ENCODE measurements at regions not wholly inside any gene's neighbourhood (a gene's known extent, or its start where the extent isn't known, plus 50 kb on each side); places are given as distances from the start of the nearest gene placed in this dataset.

DNA sequence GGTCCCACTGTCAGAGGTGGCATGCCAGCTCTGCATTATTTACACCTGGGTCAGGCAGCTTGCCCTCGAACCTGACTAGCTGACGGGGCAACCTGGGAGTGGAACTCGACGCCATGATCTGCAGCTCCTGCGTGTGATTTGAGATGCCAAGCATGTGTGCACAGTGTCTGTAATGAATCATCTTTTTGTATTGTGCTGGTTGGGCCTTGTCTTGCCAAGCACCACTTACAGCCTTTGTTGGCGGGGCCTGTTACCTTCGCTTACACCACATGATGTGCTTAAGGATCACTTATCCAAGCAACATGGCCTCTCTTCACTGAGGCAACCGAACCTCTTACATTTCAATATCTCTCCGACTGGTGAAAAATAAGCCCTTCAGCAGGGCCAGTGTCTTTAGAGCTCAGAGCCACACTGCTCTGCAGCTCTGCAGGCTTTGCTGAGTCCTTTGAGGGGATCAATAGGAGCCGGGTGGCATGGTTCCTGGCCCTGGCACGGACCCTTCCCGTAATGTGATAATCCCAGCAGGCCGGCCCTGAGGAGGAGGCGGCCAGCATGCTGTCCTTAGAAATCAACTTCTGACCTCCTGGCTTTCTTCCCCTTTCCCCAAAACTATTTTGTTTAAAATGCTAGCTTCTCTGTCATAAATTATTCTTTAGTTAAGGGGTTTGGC lies 297.7 kb upstream of the CD180 start:
- no peaks in the 10 kb centered on the region for H3K36me3 Mint-ChIP-seq (ENCODE audit: low read depth)
- H3K27me3 Mint-ChIP-seq (ENCODE audit: low read depth): no peaks in the 10 kb centered on the region
- no peaks in the 10 kb centered on the region for H3K4me1 Mint-ChIP-seq (ENCODE audit: low read depth)
- peaks cover 1% of the 10 kb centered on the region for H3K9me3 Mint-ChIP-seq
- no peak for DNase-seq (ENCODE audit: low spot score)
- no peak overlapping the region for H3K4me3 Mint-ChIP-seq
- H3K27ac Mint-ChIP-seq: no peak overlapping the region

DNA sequence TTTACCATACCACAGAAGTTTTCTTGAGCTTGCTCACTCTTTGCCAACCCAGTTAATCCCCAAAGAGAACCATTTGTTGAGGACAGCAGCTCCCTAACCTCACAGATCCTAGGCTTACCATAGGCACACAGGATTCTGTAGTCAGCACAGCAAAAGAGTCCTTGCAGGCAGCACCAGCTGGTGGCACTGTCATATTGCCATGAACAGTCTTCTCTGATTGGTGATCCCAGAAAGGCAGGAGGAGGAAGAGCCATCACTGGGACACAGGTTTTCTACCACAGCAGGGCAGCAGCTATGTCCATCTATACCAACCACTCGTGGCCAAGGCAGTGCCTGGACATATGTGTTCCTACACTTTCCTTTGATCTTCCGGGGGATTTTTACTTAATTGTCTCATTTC lies 297.1 kb upstream of the CD180 start:
- no peaks in the 10 kb centered on the region for H3K9me3 Mint-ChIP-seq
- DNase-seq (ENCODE audit: low spot score): no peak
- no peak overlapping the region for H3K4me3 Mint-ChIP-seq
- no peaks in the 10 kb centered on the region for H3K4me1 Mint-ChIP-seq (ENCODE audit: low read depth)
- H3K27me3 Mint-ChIP-seq (ENCODE audit: low read depth): no peaks in the 10 kb centered on the region
- no peak overlapping the region for H3K27ac Mint-ChIP-seq
- H3K36me3 Mint-ChIP-seq (ENCODE audit: low read depth): no peaks in the 10 kb centered on the region

DNA sequence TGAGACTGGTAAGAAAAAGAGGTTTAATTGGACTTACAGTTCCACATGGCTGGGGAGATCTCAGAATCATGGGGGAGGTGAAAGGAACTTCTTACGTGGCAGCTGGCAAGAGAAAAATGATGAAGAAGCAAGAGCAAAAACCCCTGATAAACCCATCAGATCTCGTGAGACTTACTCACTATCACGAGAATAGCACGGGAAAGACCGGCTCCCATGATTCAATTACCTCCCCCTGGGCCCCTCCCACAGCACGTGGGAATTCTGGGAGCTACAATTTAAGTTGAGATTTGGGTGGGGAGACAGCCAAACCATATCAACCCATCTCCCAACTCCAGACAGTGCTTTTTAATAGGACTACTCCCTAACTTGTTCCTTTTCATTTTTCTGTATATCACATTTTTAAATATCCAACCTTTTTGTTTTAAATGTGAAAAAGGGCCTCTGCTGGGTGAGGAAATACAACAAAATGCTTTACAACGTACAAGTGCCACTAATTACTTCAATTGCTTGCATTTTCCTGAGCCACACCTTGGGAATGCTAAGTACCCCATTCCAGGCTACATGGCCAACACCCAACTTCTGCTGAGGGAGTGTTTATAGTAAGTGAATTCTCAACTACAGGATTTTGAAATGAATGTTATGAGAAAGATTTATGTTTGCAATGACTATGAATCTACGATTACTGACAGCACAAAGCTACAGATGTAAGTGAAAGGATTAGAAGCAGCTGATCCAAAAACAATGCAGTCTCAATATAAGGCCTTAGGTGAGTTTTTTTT lies 294.1 kb upstream of the CD180 start:
- Mint-ChIP-seq H3K4me1 (ENCODE audit: low read depth) (no peaks in the 10 kb centered on the region), H3K27me3 (ENCODE audit: low read depth) (peaks cover 2% of the 10 kb centered on the region), H3K4me3 (no peak overlapping the region), H3K9me3 (peaks cover 4% of the 10 kb centered on the region), H3K27ac (no peak overlapping the region), H3K36me3 (ENCODE audit: low read depth) (no peaks in the 10 kb centered on the region)
- no peak for DNase-seq (ENCODE audit: low spot score)

DNA sequence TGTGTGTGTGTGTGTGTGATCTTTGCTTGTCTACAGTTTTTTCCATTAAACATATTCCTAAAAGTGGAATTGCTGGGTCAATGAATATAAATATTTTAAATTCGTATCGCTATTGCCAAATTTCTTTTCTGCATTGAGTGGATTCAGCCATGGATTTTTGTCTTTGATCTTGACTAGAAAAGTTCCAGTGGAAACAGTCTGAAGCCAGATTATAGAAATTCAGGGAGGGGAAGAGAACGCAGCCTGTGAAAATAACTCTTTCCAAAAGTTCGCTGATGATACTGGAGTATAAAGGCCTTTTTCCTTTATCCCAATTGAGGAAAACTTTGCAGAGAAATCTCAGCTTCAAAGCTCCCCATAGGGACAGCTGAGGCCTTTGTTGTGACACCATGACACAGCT lies 292.3 kb upstream of the CD180 start:
- Mint-ChIP-seq H3K27ac (no peak overlapping the region), H3K4me3 (no peak overlapping the region), H3K36me3 (ENCODE audit: low read depth) (no peaks in the 10 kb centered on the region), H3K9me3 (peaks cover 5% of the 10 kb centered on the region), H3K27me3 (ENCODE audit: low read depth) (peaks cover 2% of the 10 kb centered on the region), H3K4me1 (ENCODE audit: low read depth) (no peaks in the 10 kb centered on the region)
- no peak for DNase-seq (ENCODE audit: low spot score)

DNA sequence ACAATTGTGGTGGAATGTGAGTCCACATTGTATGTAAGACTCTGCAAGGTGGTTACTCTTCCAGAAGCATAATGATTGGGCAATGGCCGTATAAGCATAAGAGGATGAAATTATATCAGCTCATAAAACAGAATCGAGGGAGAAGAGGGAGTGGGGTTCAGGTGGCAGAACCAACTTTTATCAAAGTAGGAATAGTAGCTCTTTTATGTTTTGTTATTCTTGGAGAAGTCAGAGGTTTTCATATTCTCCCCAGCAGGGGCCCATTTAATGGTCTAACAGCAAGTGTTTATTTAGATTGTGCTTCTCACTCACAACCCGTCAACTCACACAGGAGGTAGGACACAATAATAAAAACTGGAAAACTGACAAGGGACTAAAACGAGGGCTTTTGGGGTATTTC lies 291.3 kb upstream of the CD180 start:
- no peak for DNase-seq (ENCODE audit: low spot score)
- no peak overlapping the region for H3K27ac Mint-ChIP-seq
- H3K9me3 Mint-ChIP-seq: peaks cover 5% of the 10 kb centered on the region
- no peaks in the 10 kb centered on the region for H3K36me3 Mint-ChIP-seq (ENCODE audit: low read depth)
- peaks cover 4% of the 10 kb centered on the region for H3K27me3 Mint-ChIP-seq (ENCODE audit: low read depth)
- H3K4me1 Mint-ChIP-seq (ENCODE audit: low read depth): peaks cover 2% of the 10 kb centered on the region
- no peak overlapping the region for H3K4me3 Mint-ChIP-seq

DNA sequence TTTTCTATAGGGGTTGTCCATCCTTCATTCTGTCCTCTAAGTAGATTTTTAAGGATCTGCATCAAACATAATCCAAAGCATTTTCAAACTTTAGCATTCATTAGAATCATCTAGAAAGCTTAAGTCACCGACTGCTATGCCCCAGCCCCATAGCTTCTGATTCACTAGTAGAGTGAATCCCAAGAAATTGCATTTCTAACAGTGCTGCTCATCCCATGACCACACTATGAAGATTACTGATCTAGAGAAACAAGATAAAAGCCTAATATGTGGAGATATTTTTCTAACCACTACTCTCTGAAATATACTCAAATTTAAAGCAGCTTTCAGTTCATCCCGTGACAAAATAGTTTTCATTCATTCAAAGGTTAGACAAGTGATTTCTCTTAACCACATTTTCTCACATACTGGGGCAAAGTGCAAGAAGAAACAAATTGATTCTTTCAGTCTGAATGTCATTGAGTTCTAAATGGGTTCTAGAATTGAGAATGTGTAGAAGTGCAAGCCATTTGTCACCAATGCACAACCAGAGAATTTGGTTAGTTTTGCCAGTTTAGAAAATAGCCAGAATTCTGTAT lies 286.9 kb upstream of the CD180 start:
- DNase-seq (ENCODE audit: low spot score): no peak
- H3K4me3 Mint-ChIP-seq: no peak overlapping the region
- H3K4me1 Mint-ChIP-seq (ENCODE audit: low read depth): peaks cover 2% of the 10 kb centered on the region
- H3K9me3 Mint-ChIP-seq: peaks cover 5% of the 10 kb centered on the region
- H3K27me3 Mint-ChIP-seq (ENCODE audit: low read depth): peaks cover 7% of the 10 kb centered on the region
- no peak overlapping the region for H3K27ac Mint-ChIP-seq
- no peaks in the 10 kb centered on the region for H3K36me3 Mint-ChIP-seq (ENCODE audit: low read depth)

DNA sequence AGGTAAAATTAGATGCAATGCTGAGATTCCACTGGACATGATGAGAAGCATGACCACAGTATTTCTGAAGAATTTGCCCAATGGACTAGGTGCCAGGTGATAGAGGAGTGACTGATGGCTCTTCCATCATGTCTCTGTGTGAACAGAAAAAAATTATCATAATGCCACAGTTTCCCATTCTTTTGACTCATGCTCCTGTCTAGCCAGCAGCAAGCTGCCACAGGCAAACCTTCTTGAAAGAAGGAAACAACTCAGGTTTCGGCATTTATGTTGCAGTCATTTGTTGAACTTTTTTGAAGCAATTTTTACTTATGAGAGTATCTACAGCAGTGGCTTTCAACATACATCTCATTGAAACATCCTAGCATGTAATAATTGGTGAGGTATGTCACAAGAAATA lies 284.8 kb upstream of the CD180 start:
- H3K9me3 Mint-ChIP-seq: peaks cover 5% of the 10 kb centered on the region
- H3K4me3 Mint-ChIP-seq: no peak overlapping the region
- no peak for DNase-seq (ENCODE audit: low spot score)
- H3K36me3 Mint-ChIP-seq (ENCODE audit: low read depth): no peaks in the 10 kb centered on the region
- H3K27me3 Mint-ChIP-seq (ENCODE audit: low read depth): peaks cover 5% of the 10 kb centered on the region
- peaks cover 2% of the 10 kb centered on the region for H3K4me1 Mint-ChIP-seq (ENCODE audit: low read depth)
- H3K27ac Mint-ChIP-seq: no peak overlapping the region

DNA sequence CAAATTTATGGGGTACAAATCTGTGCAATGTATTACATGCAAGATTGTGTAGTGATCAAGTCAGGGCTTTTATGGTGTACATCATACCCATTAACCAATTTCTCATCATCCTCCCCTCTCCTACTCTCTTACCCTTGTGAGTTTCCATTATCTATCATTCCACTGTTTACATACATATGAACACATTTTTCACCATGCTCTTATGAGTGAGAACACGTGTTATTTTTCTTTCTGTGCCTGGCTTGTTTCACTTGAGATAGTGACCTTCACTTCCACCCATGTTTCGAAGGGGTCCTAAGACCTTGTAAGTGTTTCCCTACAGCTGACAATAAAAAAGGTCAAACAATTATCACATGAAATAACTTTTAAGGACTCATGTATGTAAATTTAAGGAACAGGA lies 281.7 kb upstream of the CD180 start:
- no peaks in the 10 kb centered on the region for H3K4me1 Mint-ChIP-seq (ENCODE audit: low read depth)
- no peak overlapping the region for H3K27ac Mint-ChIP-seq
- H3K9me3 Mint-ChIP-seq: no peaks in the 10 kb centered on the region
- peaks cover 5% of the 10 kb centered on the region for H3K27me3 Mint-ChIP-seq (ENCODE audit: low read depth)
- no peaks in the 10 kb centered on the region for H3K36me3 Mint-ChIP-seq (ENCODE audit: low read depth)
- H3K4me3 Mint-ChIP-seq: no peak overlapping the region
- DNase-seq (ENCODE audit: low spot score): no peak

DNA sequence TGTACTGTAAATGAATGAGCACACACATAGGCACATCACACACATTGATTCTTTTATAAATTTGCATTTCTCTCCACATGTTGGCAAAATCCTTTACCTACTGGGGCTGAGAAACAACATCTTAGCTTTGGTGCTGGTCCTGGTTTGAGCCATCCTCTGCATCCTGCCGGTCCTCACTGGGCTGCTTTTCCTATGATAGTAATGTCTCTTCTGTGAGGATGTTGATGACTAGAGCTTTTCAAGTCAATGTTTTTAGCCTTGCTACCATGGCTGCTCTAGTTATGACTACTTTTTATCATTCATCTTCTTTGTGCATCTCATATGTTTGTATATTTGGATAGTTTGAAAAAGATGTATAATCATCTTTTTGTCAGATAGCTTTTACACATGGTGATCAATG lies 280.4 kb upstream of the CD180 start:
- Mint-ChIP-seq H3K4me1 (ENCODE audit: low read depth) (no peaks in the 10 kb centered on the region), H3K9me3 (no peaks in the 10 kb centered on the region), H3K4me3 (no peak overlapping the region), H3K27me3 (ENCODE audit: low read depth) (peaks cover 5% of the 10 kb centered on the region), H3K27ac (no peak overlapping the region), H3K36me3 (ENCODE audit: low read depth) (no peaks in the 10 kb centered on the region)
- no peak for DNase-seq (ENCODE audit: low spot score)

DNA sequence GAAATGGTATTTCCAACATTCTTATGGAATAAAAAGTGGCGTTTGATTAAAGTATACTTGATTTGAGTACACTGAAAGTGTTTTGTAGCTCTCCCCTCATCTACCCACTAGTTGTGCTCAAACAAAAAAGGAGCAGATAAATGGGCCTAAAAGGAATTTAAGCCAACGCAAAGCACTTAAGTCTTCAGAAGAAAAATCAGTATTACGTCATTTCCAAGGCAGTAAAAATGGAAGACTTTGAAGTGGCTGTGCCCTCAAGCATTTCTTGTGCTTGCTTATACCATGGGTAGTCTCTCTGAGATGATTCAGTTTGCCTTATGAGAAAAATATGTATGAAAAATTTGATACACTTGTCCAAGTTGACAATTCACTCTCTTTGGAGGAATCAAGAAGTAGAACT lies 279.9 kb upstream of the CD180 start:
- Mint-ChIP-seq H3K9me3 (no peaks in the 10 kb centered on the region), H3K27ac (no peak overlapping the region), H3K36me3 (ENCODE audit: low read depth) (no peaks in the 10 kb centered on the region), H3K27me3 (ENCODE audit: low read depth) (peaks cover 5% of the 10 kb centered on the region), H3K4me3 (no peak overlapping the region), H3K4me1 (ENCODE audit: low read depth) (no peaks in the 10 kb centered on the region)
- no peak for DNase-seq (ENCODE audit: low spot score)

DNA sequence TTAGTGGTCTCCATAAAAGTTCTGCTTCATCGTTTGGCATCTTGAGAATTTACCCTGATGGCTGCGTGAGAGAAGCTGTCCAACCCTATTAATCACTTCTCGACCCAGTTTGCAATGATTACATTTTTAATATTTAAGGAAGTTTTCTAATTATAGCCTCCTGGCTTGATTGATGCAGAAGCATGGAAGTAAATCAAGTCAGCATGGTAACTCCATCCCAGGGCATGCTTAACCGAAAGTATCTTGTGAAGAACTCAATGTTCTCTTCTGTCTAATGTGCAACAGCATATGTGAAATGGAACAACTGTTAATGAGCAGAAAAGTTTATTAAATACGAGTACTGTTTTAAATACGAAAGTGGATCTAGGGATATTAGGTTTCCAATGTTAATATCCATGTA lies 278.9 kb upstream of the CD180 start:
- no peak overlapping the region for H3K4me3 Mint-ChIP-seq
- no peaks in the 10 kb centered on the region for H3K4me1 Mint-ChIP-seq (ENCODE audit: low read depth)
- H3K9me3 Mint-ChIP-seq: no peaks in the 10 kb centered on the region
- H3K27me3 Mint-ChIP-seq (ENCODE audit: low read depth): peaks cover 3% of the 10 kb centered on the region
- H3K27ac Mint-ChIP-seq: no peak overlapping the region
- no peak for DNase-seq (ENCODE audit: low spot score)
- no peaks in the 10 kb centered on the region for H3K36me3 Mint-ChIP-seq (ENCODE audit: low read depth)

DNA sequence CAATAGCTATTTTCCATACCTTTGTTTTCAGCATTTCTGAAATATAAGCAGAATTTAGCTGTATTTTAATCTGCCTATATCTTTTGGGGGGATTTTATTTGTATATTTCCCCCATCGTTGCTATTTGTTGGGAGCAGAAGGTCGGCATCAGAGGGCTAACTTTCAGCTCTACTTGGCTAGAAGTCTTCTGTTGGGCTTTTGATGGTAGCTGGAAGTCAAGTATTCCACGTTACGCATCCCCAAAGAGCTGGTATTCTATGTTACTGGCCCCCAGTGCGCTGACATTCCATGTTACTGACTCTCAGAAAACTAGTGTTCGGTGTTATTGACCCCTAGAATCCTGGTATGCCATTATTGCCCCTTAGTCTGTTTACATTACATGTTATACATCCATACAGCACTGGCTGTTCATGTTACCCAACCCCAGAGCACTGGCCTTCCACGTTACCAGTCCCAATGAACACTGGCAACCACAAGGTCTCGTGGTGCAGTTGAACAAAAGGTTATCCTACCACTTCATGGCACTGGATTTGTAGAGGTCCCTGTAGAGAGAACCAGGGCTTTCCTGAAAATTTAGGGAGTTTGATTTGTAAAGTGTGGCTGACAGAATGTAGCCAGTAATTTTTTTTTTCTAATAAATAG lies 278.1 kb upstream of the CD180 start:
- no peaks in the 10 kb centered on the region for H3K36me3 Mint-ChIP-seq (ENCODE audit: low read depth)
- H3K4me1 Mint-ChIP-seq (ENCODE audit: low read depth): no peaks in the 10 kb centered on the region
- H3K27me3 Mint-ChIP-seq (ENCODE audit: low read depth): peaks cover 3% of the 10 kb centered on the region
- no peak overlapping the region for H3K4me3 Mint-ChIP-seq
- DNase-seq (ENCODE audit: low spot score): no peak
- H3K27ac Mint-ChIP-seq: no peak overlapping the region
- no peaks in the 10 kb centered on the region for H3K9me3 Mint-ChIP-seq

DNA sequence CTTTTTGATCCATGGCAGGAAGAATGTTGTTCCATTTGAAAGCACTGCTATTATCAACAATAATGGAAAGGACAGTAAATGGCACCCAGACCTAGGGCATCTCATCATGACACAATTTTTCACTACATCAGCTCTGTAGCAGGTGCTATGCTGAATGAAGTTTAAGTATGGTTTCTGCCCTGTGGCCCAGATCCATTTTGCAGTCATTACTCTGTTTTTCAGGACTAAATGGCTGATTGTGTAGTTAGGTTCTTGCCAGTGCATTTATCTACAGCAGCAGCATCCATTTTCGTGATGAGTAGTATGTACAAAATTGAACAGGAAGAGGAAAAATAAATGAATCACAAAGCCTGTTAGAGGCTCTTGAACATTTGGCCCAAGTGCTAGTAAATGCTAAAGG lies 270.5 kb upstream of the CD180 start:
- no peak for DNase-seq (ENCODE audit: low spot score)
- no peak overlapping the region for H3K27ac Mint-ChIP-seq
- no peak overlapping the region for H3K4me3 Mint-ChIP-seq
- H3K4me1 Mint-ChIP-seq (ENCODE audit: low read depth): no peaks in the 10 kb centered on the region
- no peaks in the 10 kb centered on the region for H3K36me3 Mint-ChIP-seq (ENCODE audit: low read depth)
- H3K9me3 Mint-ChIP-seq: no peaks in the 10 kb centered on the region
- H3K27me3 Mint-ChIP-seq (ENCODE audit: low read depth): no peaks in the 10 kb centered on the region

DNA sequence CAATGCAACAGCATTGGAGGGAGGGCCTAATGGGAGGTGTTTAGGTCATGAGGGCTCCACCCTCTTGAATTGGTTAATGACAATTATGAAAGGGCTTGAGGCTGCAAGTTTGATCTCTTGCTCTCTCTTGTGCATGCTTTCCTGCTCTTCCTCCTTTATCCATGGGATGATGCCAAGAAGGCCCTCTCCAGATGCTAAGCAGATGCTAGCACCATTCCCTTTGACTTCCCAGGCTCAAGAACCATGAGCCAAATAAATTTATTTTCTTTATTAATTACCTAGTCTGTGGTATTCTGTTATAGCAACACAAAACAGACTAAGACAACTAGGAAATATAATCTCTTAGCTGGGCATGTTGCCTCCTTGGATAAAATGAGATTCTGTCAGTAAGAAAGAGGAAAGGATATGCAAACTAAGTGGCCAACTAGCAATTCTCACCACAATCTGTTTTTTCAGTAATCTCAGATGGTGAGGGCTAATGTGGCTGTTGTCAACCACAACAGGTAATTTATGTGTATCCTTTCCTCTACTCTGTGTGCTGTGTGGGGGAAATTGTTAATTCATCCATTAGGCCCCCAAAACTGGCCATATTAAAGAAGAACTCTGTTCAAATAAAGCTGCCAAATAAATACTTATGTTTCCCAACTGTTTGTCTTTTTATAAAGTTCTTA lies 269.1 kb upstream of the CD180 start:
- Mint-ChIP-seq H3K4me1 (ENCODE audit: low read depth) (no peaks in the 10 kb centered on the region), H3K36me3 (ENCODE audit: low read depth) (no peaks in the 10 kb centered on the region), H3K4me3 (no peak overlapping the region), H3K27ac (no peak overlapping the region), H3K9me3 (no peaks in the 10 kb centered on the region), H3K27me3 (ENCODE audit: low read depth) (no peaks in the 10 kb centered on the region)
- DNase-seq (ENCODE audit: low spot score): no peak

Data from T-helper 2 cell treated with Interferon-gamma antibody and Interleukin-4, amounts not matched to agents 5 μg/mL and 100 μg/mL, for 36 hours (primary cell).